ENCODE measurements at regions not wholly inside any gene's neighbourhood (a gene's known extent, or its start where the extent isn't known, plus 50 kb on each side); places are given as distances from the start of the nearest gene placed in this dataset.
A peak's percentile ranks its signal among the peaks of the same experiment; 100 is the strongest.

DNA sequence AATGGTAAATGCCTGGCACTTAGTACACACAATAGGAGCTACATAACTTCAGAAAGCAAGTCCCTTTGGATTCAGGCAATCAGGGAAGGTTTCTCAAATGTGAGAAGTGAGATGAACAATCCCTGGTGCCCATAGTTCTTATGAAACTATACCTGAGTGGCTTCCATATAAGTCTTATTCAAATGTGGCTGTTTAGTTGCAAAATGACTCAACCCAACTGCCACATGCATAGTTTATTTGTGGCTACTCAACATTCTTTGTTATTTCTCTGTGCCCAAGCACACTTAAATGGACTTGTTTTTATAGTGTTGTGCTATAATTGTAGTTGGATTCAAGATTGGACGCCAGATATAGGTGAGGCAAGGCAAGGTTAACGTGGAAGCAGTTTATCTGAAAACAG is 93.7 kb upstream of the ATXN1 start:
- no peaks in the 10 kb centered on the region for H3K27me3 Mint-ChIP-seq (ENCODE audit: unreplicated experiment)
- no peaks in the 10 kb centered on the region for H3K9me3 Mint-ChIP-seq (ENCODE audit: unreplicated experiment)
- TF ChIP-seq, protein P1, sequence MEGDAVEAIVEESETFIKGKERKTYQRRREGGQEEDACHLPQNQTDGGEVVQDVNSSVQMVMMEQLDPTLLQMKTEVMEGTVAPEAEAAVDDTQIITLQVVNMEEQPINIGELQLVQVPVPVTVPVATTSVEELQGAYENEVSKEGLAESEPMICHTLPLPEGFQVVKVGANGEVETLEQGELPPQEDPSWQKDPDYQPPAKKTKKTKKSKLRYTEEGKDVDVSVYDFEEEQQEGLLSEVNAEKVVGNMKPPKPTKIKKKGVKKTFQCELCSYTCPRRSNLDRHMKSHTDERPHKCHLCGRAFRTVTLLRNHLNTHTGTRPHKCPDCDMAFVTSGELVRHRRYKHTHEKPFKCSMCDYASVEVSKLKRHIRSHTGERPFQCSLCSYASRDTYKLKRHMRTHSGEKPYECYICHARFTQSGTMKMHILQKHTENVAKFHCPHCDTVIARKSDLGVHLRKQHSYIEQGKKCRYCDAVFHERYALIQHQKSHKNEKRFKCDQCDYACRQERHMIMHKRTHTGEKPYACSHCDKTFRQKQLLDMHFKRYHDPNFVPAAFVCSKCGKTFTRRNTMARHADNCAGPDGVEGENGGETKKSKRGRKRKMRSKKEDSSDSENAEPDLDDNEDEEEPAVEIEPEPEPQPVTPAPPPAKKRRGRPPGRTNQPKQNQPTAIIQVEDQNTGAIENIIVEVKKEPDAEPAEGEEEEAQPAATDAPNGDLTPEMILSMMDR (IDR thresholded peaks at IDR 0.05): no peak
- no peak for DNase-seq (ENCODE audit: extremely low spot score, unreplicated experiment)
- peaks cover 21% of the 10 kb centered on the region for H3K4me1 Mint-ChIP-seq (ENCODE audit: unreplicated experiment)
- no peak overlapping the region for H3K27ac Mint-ChIP-seq (ENCODE audit: unreplicated experiment)
- no peaks in the 10 kb centered on the region for H3K36me3 Mint-ChIP-seq (ENCODE audit: unreplicated experiment)
- no peak overlapping the region for H3K4me3 Mint-ChIP-seq (ENCODE audit: unreplicated experiment)

DNA sequence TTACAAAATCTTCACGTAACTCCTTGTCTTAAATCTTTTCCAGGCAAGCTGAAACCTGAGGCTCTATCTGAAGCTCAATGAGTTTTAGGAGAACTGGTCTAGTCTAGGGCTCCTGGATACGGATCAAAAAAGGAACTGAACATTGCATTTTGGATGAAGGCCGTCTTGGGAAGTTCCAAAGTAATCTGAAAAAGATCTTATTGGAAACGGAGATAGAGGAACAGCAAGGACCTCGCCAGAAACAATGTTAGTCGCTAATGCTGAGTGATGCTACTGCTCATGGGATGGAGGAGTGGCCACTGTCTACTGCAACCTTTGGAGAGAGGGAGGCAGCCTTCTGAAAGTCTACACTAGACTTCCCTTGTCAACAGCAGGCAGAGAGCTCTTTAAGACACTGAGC is 91.4 kb upstream of the ATXN1 start:
- no peak overlapping the region for H3K4me3 Mint-ChIP-seq (ENCODE audit: unreplicated experiment)
- DNase-seq (ENCODE audit: extremely low spot score, unreplicated experiment): no peak
- TF ChIP-seq, protein P1 (IDR thresholded peaks at IDR 0.05): no peak
- H3K27me3 Mint-ChIP-seq (ENCODE audit: unreplicated experiment): no peaks in the 10 kb centered on the region
- H3K36me3 Mint-ChIP-seq (ENCODE audit: unreplicated experiment): no peaks in the 10 kb centered on the region
- H3K4me1 Mint-ChIP-seq (ENCODE audit: unreplicated experiment): peaks cover 34% of the 10 kb centered on the region
- H3K9me3 Mint-ChIP-seq (ENCODE audit: unreplicated experiment): no peaks in the 10 kb centered on the region
- no peak overlapping the region for H3K27ac Mint-ChIP-seq (ENCODE audit: unreplicated experiment)

DNA sequence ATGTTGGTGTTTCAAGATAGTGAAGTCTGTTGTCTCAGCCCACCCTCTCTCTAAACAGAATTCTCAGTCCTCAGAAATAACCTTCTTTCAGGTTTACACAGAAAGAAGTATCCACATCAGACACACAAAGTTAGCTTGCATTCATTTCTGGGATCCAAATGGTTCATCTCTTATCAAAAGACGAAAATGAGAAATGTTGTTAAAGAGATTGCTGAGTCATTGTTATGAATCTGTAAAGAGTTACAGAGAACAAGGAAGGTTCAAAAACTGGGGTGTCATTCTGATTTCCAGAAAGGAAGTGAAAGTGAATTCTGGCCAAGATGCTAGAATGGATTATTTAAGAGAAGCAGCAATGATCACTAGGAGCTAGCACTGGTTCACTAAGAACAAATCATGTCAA is 90.5 kb upstream of the ATXN1 start:
- TF ChIP-seq, protein P1 (IDR thresholded peaks at IDR 0.05): no peak
- no peaks in the 10 kb centered on the region for H3K36me3 Mint-ChIP-seq (ENCODE audit: unreplicated experiment)
- no peak overlapping the region for H3K4me3 Mint-ChIP-seq (ENCODE audit: unreplicated experiment)
- H3K27ac Mint-ChIP-seq (ENCODE audit: unreplicated experiment): no peak overlapping the region
- DNase-seq (ENCODE audit: extremely low spot score, unreplicated experiment): no peak
- peaks cover 34% of the 10 kb centered on the region for H3K4me1 Mint-ChIP-seq (ENCODE audit: unreplicated experiment)
- H3K27me3 Mint-ChIP-seq (ENCODE audit: unreplicated experiment): no peaks in the 10 kb centered on the region
- H3K9me3 Mint-ChIP-seq (ENCODE audit: unreplicated experiment): no peaks in the 10 kb centered on the region

DNA sequence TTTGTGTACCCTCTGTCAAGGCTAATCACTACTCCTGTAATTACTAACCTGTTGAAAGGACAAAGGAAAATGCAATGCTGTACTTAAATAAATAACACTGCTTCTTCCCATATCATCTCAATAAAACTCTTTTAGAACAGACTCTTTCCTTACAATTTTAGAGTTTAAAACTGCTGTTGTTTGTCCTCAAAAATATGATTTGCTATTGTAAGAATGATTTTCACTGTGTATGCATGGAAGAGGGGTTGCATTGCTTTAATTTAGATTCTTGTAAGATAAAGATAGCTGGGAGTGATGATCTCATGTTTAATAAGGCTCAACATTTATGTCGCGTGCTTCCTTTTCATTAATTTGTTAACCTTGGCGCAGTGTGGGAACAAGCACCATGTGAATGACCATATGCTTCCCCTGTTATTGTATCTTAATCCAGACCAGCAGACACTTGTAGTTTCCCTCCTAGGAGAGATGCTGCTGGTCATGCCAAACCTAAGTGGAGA is 89.8 kb upstream of the ATXN1 start:
- no peaks in the 10 kb centered on the region for H3K36me3 Mint-ChIP-seq (ENCODE audit: unreplicated experiment)
- peaks cover 39% of the 10 kb centered on the region for H3K4me1 Mint-ChIP-seq (ENCODE audit: unreplicated experiment)
- DNase-seq (ENCODE audit: extremely low spot score, unreplicated experiment): no peak
- TF ChIP-seq, protein P1 (IDR thresholded peaks at IDR 0.05): no peak
- no peaks in the 10 kb centered on the region for H3K27me3 Mint-ChIP-seq (ENCODE audit: unreplicated experiment)
- no peaks in the 10 kb centered on the region for H3K9me3 Mint-ChIP-seq (ENCODE audit: unreplicated experiment)
- H3K4me3 Mint-ChIP-seq (ENCODE audit: unreplicated experiment): no peak overlapping the region
- no peak overlapping the region for H3K27ac Mint-ChIP-seq (ENCODE audit: unreplicated experiment)

DNA sequence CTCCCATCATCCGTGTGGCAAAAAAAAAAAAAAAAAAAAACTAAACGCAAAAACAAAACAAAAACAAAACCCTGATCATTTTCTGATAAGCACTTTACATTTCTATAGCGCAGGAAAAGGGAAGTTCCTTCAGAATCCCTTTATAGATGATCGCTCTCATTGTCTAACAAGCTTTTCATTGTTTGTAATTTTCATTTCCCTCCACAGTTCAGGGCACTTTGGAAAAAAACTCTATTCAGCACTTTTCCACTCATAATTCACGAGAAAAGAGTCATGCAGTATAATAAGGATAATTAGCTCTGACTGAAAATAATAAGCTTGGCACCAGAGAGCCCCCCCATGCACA is 89.4 kb upstream of the ATXN1 start:
- TF ChIP-seq, protein P1 (IDR thresholded peaks at IDR 0.05): no peak

More for the DNA sequence above, 89.4 kb upstream of the ATXN1 start:
- Mint-ChIP-seq H3K4me3 (ENCODE audit: unreplicated experiment) (no peak overlapping the region), H3K36me3 (ENCODE audit: unreplicated experiment) (no peaks in the 10 kb centered on the region), H3K9me3 (ENCODE audit: unreplicated experiment) (no peaks in the 10 kb centered on the region), H3K27me3 (ENCODE audit: unreplicated experiment) (no peaks in the 10 kb centered on the region), H3K4me1 (ENCODE audit: unreplicated experiment) (peaks cover 40% of the 10 kb centered on the region), H3K27ac (ENCODE audit: unreplicated experiment) (peak overlapping the region; percentile 90)
- no peak for DNase-seq (ENCODE audit: extremely low spot score, unreplicated experiment)
